ENCODE measurements at regions not wholly inside any gene's neighbourhood (a gene's known extent, or its start where the extent isn't known, plus 50 kb on each side); places are given as distances from the start of the nearest gene placed in this dataset.
A peak's percentile ranks its signal among the peaks of the same experiment; 100 is the strongest.

DNA sequence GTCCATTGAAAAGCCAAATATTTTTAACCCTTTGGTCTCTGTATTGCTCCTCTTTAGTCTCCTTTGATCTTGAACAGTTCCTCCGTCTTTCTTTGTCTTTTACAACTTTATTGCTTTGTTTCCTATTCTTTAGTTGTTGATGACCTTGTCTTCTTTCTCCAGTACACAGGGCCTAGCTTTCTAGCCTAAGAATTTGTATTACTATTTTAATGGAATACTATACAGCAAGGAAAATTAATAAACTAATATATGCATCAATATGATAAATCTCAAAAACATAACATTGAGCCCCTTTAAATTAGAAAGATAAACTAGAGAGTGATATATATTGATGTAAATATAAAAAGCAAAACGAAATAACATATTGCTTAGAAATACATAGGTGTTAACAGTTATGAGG, 88.7 kb downstream of the NR1D2 start:
- Mint-ChIP-seq H3K9me3 (ENCODE audit: unreplicated experiment) (peaks cover 25% of the 10 kb centered on the region), H3K27ac (ENCODE audit: unreplicated experiment) (no peak overlapping the region), H3K36me3 (ENCODE audit: unreplicated experiment) (peaks cover 3% of the 10 kb centered on the region), H3K27me3 (ENCODE audit: unreplicated experiment) (peaks cover 5% of the 10 kb centered on the region), H3K4me3 (ENCODE audit: unreplicated experiment) (no peak overlapping the region), H3K4me1 (ENCODE audit: unreplicated experiment) (no peaks in the 10 kb centered on the region)
- DNase-seq (ENCODE audit: extremely low spot score, unreplicated experiment) = no peak
- TF ChIP-seq, protein P1, sequence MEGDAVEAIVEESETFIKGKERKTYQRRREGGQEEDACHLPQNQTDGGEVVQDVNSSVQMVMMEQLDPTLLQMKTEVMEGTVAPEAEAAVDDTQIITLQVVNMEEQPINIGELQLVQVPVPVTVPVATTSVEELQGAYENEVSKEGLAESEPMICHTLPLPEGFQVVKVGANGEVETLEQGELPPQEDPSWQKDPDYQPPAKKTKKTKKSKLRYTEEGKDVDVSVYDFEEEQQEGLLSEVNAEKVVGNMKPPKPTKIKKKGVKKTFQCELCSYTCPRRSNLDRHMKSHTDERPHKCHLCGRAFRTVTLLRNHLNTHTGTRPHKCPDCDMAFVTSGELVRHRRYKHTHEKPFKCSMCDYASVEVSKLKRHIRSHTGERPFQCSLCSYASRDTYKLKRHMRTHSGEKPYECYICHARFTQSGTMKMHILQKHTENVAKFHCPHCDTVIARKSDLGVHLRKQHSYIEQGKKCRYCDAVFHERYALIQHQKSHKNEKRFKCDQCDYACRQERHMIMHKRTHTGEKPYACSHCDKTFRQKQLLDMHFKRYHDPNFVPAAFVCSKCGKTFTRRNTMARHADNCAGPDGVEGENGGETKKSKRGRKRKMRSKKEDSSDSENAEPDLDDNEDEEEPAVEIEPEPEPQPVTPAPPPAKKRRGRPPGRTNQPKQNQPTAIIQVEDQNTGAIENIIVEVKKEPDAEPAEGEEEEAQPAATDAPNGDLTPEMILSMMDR (IDR thresholded peaks at IDR 0.05) = no peak

DNA sequence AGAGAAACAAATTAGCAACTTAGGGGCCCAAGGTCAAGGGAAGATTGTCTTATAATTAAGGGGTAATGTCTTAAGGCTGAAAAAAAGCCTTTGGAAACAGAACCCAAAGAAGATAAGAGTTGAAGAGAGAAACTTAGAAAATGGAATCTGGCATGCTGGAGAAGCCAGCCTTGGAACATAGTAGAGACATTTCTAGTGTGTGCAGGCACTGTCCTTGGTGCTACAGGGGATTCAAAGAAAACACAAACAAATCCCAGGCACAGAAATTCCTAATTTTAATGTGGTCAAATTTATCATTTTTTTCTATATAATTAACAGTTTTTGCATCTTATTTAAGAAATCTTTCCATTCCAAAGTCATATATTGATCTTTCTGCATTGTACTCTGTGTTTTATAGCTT, 89.4 kb downstream of the NR1D2 start:
- H3K27ac Mint-ChIP-seq (ENCODE audit: unreplicated experiment) = no peak overlapping the region
- no peak for DNase-seq (ENCODE audit: extremely low spot score, unreplicated experiment)
- no peak overlapping the region for H3K4me3 Mint-ChIP-seq (ENCODE audit: unreplicated experiment)
- no peaks in the 10 kb centered on the region for H3K4me1 Mint-ChIP-seq (ENCODE audit: unreplicated experiment)
- TF ChIP-seq, protein P1 (IDR thresholded peaks at IDR 0.05) = no peak
- H3K9me3 Mint-ChIP-seq (ENCODE audit: unreplicated experiment) = peaks cover 25% of the 10 kb centered on the region
- H3K27me3 Mint-ChIP-seq (ENCODE audit: unreplicated experiment) = peaks cover 5% of the 10 kb centered on the region
- peaks cover 3% of the 10 kb centered on the region for H3K36me3 Mint-ChIP-seq (ENCODE audit: unreplicated experiment)

GRCh38 chr3:24037971-24038370, 92.9 kb downstream of the NR1D2 start:
- no peak overlapping the region for H3K27ac Mint-ChIP-seq (ENCODE audit: unreplicated experiment)
- H3K9me3 Mint-ChIP-seq (ENCODE audit: unreplicated experiment) = peaks cover 6% of the 10 kb centered on the region
- no peak overlapping the region for H3K4me3 Mint-ChIP-seq (ENCODE audit: unreplicated experiment)
- H3K27me3 Mint-ChIP-seq (ENCODE audit: unreplicated experiment) = no peaks in the 10 kb centered on the region
- peaks cover 11% of the 10 kb centered on the region for H3K4me1 Mint-ChIP-seq (ENCODE audit: unreplicated experiment)
- no peak for DNase-seq (ENCODE audit: extremely low spot score, unreplicated experiment)
- TF ChIP-seq, protein P1 (IDR thresholded peaks at IDR 0.05) = no peak
- no peaks in the 10 kb centered on the region for H3K36me3 Mint-ChIP-seq (ENCODE audit: unreplicated experiment)

DNA sequence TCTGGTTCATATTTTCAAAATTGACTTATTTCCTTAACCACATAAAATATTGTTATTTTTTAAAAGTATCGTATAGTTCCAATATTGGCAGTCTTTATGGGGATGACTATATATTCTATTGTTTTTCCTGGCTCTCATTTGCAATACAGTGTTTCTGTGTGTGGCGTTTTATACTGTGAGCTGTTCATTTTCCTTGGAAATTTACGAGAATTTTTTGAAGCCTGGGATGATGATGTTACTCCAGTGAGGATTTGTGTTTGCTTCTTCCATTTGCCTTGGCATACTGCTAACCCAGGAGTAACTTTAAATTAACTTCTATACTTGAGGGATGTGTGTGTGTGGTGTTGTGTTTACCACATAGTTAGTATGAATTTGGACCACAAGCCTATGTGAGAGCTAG, 95.2 kb downstream of the NR1D2 start:
- TF ChIP-seq, protein P1 (IDR thresholded peaks at IDR 0.05) = no peak
- Mint-ChIP-seq H3K27ac (ENCODE audit: unreplicated experiment) (no peak overlapping the region), H3K4me3 (ENCODE audit: unreplicated experiment) (no peak overlapping the region), H3K27me3 (ENCODE audit: unreplicated experiment) (no peaks in the 10 kb centered on the region), H3K36me3 (ENCODE audit: unreplicated experiment) (no peaks in the 10 kb centered on the region), H3K4me1 (ENCODE audit: unreplicated experiment) (peaks cover 19% of the 10 kb centered on the region), H3K9me3 (ENCODE audit: unreplicated experiment) (no peaks in the 10 kb centered on the region)
- no peak for DNase-seq (ENCODE audit: extremely low spot score, unreplicated experiment)

GRCh38 chr3:24042174-24043059, 97.3 kb downstream of the NR1D2 start:
- Mint-ChIP-seq H3K9me3 (ENCODE audit: unreplicated experiment) (no peaks in the 10 kb centered on the region), H3K27ac (ENCODE audit: unreplicated experiment) (peak overlapping the region; percentile 83), H3K36me3 (ENCODE audit: unreplicated experiment) (no peaks in the 10 kb centered on the region), H3K4me3 (ENCODE audit: unreplicated experiment) (no peak overlapping the region), H3K4me1 (ENCODE audit: unreplicated experiment) (peaks cover 25% of the 10 kb centered on the region), H3K27me3 (ENCODE audit: unreplicated experiment) (no peaks in the 10 kb centered on the region)
- TF ChIP-seq, protein P1 (IDR thresholded peaks at IDR 0.05) = no peak
- no peak for DNase-seq (ENCODE audit: extremely low spot score, unreplicated experiment)

Data from osteocyte (in vitro differentiated cells).